Activated CD8-positive, alpha-beta T cell treated with anti-CD3 and anti-CD28 coated beads, Interleukin-2, amount 10 ng/mL, durations not matched to agents 7 days and 5 days (primary cell): ENCODE measurements at regions not wholly inside any gene's neighbourhood (a gene's known extent, or its start where the extent isn't known, plus 50 kb on each side); places are given as distances from the start of the nearest gene placed in this dataset.

Source experiments
- ATAC-seq: fragments of 150-1000 bp; cut with Tn5 transposase; one replicate; pipeline ENCODE4 v1.10.0; 2021; ENCODE audit warnings: moderate library complexity
- CTCF ChIA-PET: fragments of 350-600 bp; sonication (Branson Sonifier 250); formaldehyde crosslinking; loops from one replicate; lab custom pipeline; 2021; ENCODE audit warnings: antibody characterized with exemption; lab: Charles Lee
- POLR2A ChIA-PET: fragments of 350-600 bp; sonication (Branson Sonifier 250); formaldehyde crosslinking; loops from one replicate; lab custom pipeline; 2021; ENCODE audit warnings: antibody characterized with exemption; lab: Charles Lee
- DNase-seq: peaks from one replicate; pipeline ENCODE4 v3.0.0-alpha.2; 2020
- H3K27ac Mint-ChIP-seq: one replicate; pipeline ENCODE4 v1.8.0; 2021; ENCODE audit warnings: mild to moderate bottlenecking, mixed read lengths
- H3K27me3 Mint-ChIP-seq: one replicate; pipeline ENCODE4 v1.8.0; 2021; ENCODE audit warnings: low read depth, mixed read lengths
- H3K36me3 Mint-ChIP-seq: one replicate; pipeline ENCODE4 v1.8.0; 2021; ENCODE audit warnings: low read depth, mixed read lengths
- H3K4me1 Mint-ChIP-seq: one replicate; pipeline ENCODE4 v1.8.0; 2021; ENCODE audit warnings: low read depth, mixed read lengths
- H3K4me3 Mint-ChIP-seq: one replicate; pipeline ENCODE4 v1.8.0; 2021; ENCODE audit warnings: mild to moderate bottlenecking, mixed read lengths
- H3K9me3 Mint-ChIP-seq: one replicate; pipeline ENCODE4 v1.8.0; 2022; ENCODE audit warnings: mixed read lengths; ENCODE audit not compliant: insufficient read depth

DNA sequence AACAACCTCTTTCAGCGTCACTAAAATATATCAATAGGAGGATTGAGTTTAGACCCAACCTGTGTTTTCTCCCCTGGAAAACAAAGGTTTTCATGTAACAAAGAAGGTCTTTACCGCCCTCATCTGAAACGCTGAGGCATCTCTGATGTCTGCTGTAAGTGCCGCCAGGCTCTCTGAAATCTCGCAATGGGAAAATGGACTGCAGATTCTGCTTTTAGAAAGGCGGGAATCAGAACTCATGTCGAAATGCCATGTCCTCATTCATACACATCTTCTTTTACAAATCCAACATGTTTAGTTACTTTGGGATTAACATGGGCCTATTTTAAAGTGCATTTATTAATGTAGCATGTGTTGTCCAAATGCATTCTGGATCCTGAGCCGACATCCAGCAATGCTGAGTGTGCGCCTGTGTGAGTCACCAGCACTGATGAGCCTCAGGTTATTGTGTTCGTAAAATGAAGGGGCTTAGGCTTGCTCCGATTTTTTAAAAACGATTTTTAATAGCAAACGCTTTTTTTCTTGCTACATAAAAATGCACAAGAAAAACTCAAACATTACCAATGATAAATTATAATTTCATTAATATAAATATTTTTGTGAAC is 51.9 kb upstream of the PLEKHG4B start:
- H3K4me1 Mint-ChIP-seq: no peaks in the 10 kb centered on the region
- H3K4me3 Mint-ChIP-seq: no peak overlapping the region
- CTCF ChIA-PET: no interaction called here
- H3K9me3 Mint-ChIP-seq: no peaks in the 10 kb centered on the region
- H3K27me3 Mint-ChIP-seq: peaks cover 21% of the 10 kb centered on the region
- H3K36me3 Mint-ChIP-seq: no peaks in the 10 kb centered on the region
- ATAC-seq: no peak
- no peak overlapping the region for H3K27ac Mint-ChIP-seq
- POLR2A ChIA-PET: no interaction called here
- no peak for DNase-seq
